ENCODE measurements at regions not wholly inside any gene's neighbourhood (a gene's known extent, or its start where the extent isn't known, plus 50 kb on each side); places are given as distances from the start of the nearest gene placed in this dataset.

- no peak for TF ChIP-seq CTCF (conservative IDR thresholded peaks at IDR 0.05)
- Mint-ChIP-seq H3K4me1 (no peaks in the 10 kb centered on the region), H3K4me3 (no peak overlapping the region), H3K27ac (ENCODE audit: unreplicated experiment) (no peak overlapping the region), H3K9me3 (peaks cover 11% of the 10 kb centered on the region), H3K36me3 (ENCODE audit: low read depth) (no peaks in the 10 kb centered on the region), H3K27me3 (ENCODE audit: low read depth) (no peaks in the 10 kb centered on the region)
- DNase-seq (ENCODE audit: low read depth, low spot score), result no peak
Measured at GRCh38 chr14:28867571-28867970, 101.0 kb downstream of the FOXG1 start.

GRCh38 chr14:28870033-28870564 lies 103.5 kb downstream of the FOXG1 start:
- TF ChIP-seq CTCF (conservative IDR thresholded peaks at IDR 0.05), result no peak
- Mint-ChIP-seq H3K36me3 (ENCODE audit: low read depth) (no peaks in the 10 kb centered on the region), H3K9me3 (peaks cover 11% of the 10 kb centered on the region), H3K4me3 (no peak overlapping the region), H3K27ac (ENCODE audit: unreplicated experiment) (no peak overlapping the region), H3K4me1 (no peaks in the 10 kb centered on the region), H3K27me3 (ENCODE audit: low read depth) (no peaks in the 10 kb centered on the region)
- DNase-seq (ENCODE audit: low read depth, low spot score), result no peak

DNA sequence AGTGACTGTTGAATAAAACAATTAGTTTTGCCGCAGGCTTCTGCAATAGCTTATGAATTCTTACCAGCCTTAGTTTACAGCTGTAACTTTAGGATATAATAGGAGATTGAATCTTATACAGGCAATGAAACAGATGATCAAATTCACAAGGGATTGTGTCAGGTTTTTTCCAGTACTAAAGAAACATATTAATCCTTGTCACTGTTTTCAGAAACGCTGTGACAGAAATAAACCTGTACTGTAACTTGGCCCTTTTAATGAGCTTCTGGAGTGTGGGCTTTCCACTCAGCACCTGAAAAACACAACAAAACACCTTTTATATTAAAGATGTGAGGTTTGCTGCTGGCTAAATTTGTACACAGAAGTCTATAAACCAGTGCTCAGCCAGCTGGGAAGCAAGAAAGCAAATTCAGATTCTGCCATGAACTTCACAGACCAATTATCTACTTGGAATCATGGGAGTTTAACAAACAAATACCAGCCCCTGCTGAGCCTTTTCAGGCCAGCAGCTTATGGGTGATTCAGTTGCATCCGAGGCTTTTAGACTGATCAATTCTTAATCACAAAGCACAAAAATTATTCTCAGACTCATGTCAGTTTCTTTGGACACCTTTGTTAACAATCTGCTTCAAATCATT lies 109.5 kb downstream of the FOXG1 start:
- no peak for TF ChIP-seq CTCF (conservative IDR thresholded peaks at IDR 0.05)

DNA sequence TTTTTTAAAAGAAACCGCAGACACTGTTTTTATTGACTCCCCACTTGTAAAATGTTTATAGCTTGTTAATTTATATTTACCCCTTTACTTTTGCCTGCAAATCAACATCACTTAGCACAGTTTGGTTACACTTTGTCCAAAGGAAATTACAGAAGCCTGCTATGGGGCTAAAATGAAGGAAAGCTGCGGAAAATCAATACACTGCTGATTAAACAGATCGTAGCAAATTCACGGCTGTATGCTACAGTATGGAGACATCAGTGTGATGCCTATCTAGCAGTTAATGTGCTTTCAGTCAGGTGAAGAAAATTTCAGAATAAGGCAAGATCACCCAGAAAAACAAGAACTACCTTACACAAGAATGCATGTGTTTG lies 110.0 kb downstream of the FOXG1 start:
- H3K36me3 Mint-ChIP-seq (ENCODE audit: low read depth), result no peaks in the 10 kb centered on the region
- no peak for TF ChIP-seq CTCF (conservative IDR thresholded peaks at IDR 0.05)
- no peak overlapping the region for H3K27ac Mint-ChIP-seq (ENCODE audit: unreplicated experiment)
- DNase-seq (ENCODE audit: low read depth, low spot score), result no peak
- no peaks in the 10 kb centered on the region for H3K9me3 Mint-ChIP-seq
- H3K4me1 Mint-ChIP-seq, result no peaks in the 10 kb centered on the region
- no peaks in the 10 kb centered on the region for H3K27me3 Mint-ChIP-seq (ENCODE audit: low read depth)
- H3K4me3 Mint-ChIP-seq, result no peak overlapping the region

More for the DNA sequence above, 109.5 kb downstream of the FOXG1 start:
- H3K36me3 Mint-ChIP-seq (ENCODE audit: low read depth), result no peaks in the 10 kb centered on the region
- H3K4me1 Mint-ChIP-seq, result no peaks in the 10 kb centered on the region
- no peaks in the 10 kb centered on the region for H3K9me3 Mint-ChIP-seq
- H3K27ac Mint-ChIP-seq (ENCODE audit: unreplicated experiment), result no peak overlapping the region
- no peaks in the 10 kb centered on the region for H3K27me3 Mint-ChIP-seq (ENCODE audit: low read depth)
- no peak for DNase-seq (ENCODE audit: low read depth, low spot score)
- H3K4me3 Mint-ChIP-seq, result no peak overlapping the region

GRCh38 chr14:28877923-28878322 lies 111.3 kb downstream of the FOXG1 start:
- TF ChIP-seq CTCF (conservative IDR thresholded peaks at IDR 0.05), result no peak
- Mint-ChIP-seq H3K27ac (ENCODE audit: unreplicated experiment) (no peak overlapping the region), H3K4me1 (no peaks in the 10 kb centered on the region), H3K27me3 (ENCODE audit: low read depth) (no peaks in the 10 kb centered on the region), H3K9me3 (no peaks in the 10 kb centered on the region), H3K4me3 (no peak overlapping the region), H3K36me3 (ENCODE audit: low read depth) (no peaks in the 10 kb centered on the region)
- DNase-seq (ENCODE audit: low read depth, low spot score), result no peak
